ENCODE measurements at regions not wholly inside any gene's neighbourhood (a gene's known extent, or its start where the extent isn't known, plus 50 kb on each side); places are given as distances from the start of the nearest gene placed in this dataset.

DNA sequence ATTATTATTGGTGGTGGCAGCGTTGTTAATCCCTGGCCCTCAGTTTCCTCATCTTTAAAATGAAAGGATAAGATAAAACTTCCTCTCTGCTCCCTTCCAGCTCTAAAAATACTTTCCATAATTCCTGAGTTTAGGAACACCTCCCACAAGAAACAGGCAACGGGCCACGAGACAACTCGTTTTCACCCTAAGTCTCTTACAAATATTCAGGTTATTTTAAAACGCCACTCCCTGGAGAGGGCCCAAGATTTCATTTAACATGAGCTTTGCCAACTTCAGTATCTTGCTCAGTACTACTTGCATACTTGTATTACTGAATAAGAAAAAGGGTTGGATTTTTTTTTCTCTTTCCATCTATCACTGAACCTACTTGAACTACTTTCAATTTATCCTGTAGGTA is 611.1 kb upstream of the FANCL start:
- no peak for DNase-seq (ENCODE audit: low read depth)
- no peak overlapping the region for H3K4me3 ChIP-seq (ENCODE audit: low read depth, low read length)
- TF ChIP-seq, protein P1, sequence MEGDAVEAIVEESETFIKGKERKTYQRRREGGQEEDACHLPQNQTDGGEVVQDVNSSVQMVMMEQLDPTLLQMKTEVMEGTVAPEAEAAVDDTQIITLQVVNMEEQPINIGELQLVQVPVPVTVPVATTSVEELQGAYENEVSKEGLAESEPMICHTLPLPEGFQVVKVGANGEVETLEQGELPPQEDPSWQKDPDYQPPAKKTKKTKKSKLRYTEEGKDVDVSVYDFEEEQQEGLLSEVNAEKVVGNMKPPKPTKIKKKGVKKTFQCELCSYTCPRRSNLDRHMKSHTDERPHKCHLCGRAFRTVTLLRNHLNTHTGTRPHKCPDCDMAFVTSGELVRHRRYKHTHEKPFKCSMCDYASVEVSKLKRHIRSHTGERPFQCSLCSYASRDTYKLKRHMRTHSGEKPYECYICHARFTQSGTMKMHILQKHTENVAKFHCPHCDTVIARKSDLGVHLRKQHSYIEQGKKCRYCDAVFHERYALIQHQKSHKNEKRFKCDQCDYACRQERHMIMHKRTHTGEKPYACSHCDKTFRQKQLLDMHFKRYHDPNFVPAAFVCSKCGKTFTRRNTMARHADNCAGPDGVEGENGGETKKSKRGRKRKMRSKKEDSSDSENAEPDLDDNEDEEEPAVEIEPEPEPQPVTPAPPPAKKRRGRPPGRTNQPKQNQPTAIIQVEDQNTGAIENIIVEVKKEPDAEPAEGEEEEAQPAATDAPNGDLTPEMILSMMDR (IDR thresholded peaks at IDR 0.05; ENCODE audit: low read depth, low read length, missing control alignments) = no peak

DNA sequence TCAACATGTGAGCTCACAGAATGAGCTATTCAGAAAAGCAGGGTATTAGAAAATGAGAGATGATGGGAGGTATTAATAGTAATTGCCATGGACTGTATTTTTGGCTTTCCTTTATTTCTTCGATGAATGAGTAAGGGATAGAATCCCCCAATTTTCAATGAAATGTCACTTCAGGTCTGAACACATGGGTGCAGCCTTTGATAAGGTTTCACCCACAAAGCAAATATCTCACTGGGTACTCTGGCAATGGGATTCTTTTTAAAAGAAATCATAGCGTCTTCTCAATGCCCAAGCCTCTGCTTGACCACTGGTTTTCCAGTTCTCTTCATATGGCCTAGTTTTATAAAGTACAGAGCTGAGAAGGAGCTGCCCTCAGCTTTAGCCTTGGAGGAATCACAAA is 610.5 kb upstream of the FANCL start:
- H3K4me3 ChIP-seq (ENCODE audit: low read depth, low read length) = no peak overlapping the region
- DNase-seq (ENCODE audit: low read depth) = no peak

DNA sequence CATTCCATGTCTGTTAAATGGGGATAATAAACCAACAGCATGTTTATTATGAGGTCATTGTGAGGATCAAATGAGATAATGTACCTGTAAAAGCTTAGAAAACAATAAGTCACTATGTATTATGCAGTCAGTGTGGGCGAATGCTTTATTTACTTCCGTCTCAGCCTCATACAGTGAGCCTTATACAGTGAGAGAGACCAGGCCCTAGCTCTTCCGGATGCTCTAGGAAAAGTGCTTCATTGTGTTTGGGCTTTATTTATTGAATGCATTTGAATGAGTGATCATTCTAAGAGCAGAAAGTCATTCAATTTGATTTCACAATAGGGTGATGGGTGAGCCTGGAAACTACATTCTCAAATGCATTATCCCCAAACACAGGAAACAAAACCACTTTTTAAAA is 603.9 kb upstream of the FANCL start:
- H3K4me3 ChIP-seq (ENCODE audit: low read depth, low read length) = no peak overlapping the region
- DNase-seq (ENCODE audit: low read depth) = no peak
- TF ChIP-seq, protein P1 (IDR thresholded peaks at IDR 0.05; ENCODE audit: low read depth, low read length, missing control alignments) = no peak

More for the DNA sequence above, 610.5 kb upstream of the FANCL start:
- TF ChIP-seq, protein P1 (IDR thresholded peaks at IDR 0.05; ENCODE audit: low read depth, low read length, missing control alignments) = no peak

DNA sequence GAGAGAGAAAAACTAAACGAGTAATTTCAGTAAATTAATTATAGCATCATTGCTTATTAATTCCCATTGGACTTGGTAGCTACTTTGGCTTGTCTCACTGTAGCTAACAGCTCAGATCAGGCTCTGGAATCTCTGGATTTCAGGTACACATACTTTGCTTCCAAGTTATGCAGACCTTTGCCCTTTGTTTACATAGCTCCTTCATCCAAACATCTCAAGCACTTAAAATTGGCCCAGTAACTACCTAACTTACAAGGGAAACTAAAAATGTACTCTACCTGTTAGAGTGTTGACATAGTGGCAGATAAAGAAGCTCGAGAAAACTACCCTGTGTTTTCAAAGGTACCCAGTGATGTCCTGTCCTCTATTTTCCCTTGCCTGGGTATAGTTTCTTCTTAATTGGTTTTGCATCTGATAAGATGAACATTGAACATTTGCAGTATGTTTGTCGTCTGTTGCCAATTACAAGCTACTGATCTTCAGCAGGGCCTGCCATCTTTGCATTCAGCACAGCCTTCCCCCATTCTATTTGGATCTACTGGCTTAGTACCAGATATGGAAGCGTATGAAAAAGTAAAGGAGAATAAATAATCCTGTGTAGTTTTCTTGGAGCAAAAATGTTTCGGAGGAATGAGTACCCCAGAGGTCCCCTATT is 601.5 kb upstream of the FANCL start:
- TF ChIP-seq, protein P1 (IDR thresholded peaks at IDR 0.05; ENCODE audit: low read depth, low read length, missing control alignments) = no peak
- no peak for DNase-seq (ENCODE audit: low read depth)

DNA sequence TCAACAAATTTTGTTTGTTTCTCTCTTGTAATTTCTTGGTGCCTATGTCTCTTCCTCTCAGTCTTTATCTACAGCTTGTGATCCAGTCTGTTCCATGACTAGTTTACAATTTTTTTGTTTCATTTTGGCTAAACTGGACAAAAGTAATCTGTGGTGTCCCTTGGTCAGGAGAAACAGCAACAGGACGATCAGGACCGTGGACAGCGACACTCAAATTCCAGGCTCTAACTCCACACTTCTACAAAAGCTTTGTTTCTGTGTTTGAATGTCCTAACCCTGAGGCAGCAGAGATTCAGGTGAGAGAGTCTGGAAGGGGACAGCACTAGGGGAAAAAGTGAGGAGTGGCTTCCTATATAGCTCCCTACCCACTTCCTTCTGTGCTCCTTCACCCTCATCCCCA is 593.3 kb upstream of the FANCL start:
- no peak for DNase-seq (ENCODE audit: low read depth)
- TF ChIP-seq, protein P1 (IDR thresholded peaks at IDR 0.05; ENCODE audit: low read depth, low read length, missing control alignments) = no peak
- no peak overlapping the region for H3K4me3 ChIP-seq (ENCODE audit: low read depth, low read length)

More for the DNA sequence above, 601.5 kb upstream of the FANCL start:
- no peak overlapping the region for H3K4me3 ChIP-seq (ENCODE audit: low read depth, low read length)

DNA sequence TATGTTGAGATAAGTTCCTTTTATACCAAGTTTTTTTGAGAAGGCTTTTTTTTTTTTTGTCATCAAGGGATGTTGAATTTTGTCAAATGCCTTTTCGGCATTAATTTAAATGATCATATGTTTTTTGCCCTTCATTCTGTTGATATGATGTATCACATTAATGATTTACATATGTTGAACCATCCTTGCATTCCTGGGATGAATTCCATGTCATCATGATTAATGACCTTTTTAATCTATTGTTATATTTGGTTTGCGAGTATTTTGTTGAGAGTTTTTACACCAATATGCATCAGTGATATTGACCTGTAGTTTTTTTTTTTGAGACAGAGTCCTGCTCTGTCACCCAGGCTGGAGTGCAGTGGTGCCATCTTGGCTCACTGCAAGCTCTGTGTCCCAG is 585.7 kb upstream of the FANCL start:
- TF ChIP-seq, protein P1 (IDR thresholded peaks at IDR 0.05; ENCODE audit: low read depth, low read length, missing control alignments) = no peak
- no peak overlapping the region for H3K4me3 ChIP-seq (ENCODE audit: low read depth, low read length)
- no peak for DNase-seq (ENCODE audit: low read depth)

DNA sequence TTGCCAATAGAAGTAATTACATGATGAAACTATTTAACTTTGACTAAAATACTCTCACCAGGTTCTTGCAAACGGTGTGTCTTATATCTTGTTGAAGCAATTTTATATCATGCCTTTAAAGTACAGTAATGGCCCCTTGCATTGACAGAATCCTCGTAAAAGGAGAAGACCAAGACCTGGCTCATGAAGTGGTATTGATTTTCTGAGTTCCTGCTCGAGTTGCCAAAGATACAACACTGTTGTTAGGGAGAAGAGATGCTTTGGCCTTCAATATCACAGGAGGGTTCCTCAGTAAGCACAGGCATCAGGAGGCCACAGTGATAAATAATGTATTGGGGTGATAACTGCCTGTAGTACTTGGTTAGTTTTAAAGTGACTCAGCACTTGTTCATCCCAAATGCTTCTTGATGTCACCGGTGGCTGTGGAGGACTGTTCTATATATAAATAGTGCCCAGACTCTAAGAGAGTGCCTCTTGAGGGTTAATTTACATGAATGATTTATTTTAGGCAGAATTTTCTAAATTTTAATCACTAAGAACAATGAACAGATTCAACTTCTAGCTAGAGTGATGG is 571.7 kb upstream of the FANCL start:
- H3K4me3 ChIP-seq (ENCODE audit: low read depth, low read length) = no peak overlapping the region
- DNase-seq (ENCODE audit: low read depth) = no peak
- TF ChIP-seq, protein P1 (IDR thresholded peaks at IDR 0.05; ENCODE audit: low read depth, low read length, missing control alignments) = no peak
